Skin epidermis (tissue), 12 donors: ENCODE measurements at regions not wholly inside any gene's neighbourhood (a gene's known extent, or its start where the extent isn't known, plus 50 kb on each side); places are given as distances from the start of the nearest gene placed in this dataset.

Experiments
- H3K27ac ChIP-seq, 21 experiments: fragments of 200-600 bp; sonication (generic) in 11 of 21; one replicate each; pipeline ENCODE4 v1.5.0; 2020; ENCODE audit warnings: mild to moderate bottlenecking in 3 of 21, inconsistent platforms in 2 of 21, moderate library complexity in 2 of 21
- H3K4me3 ChIP-seq, 7 experiments: fragments of 200-600 bp; sonication (generic) in 2 of 7; one replicate each; pipeline ENCODE4 v1.5.0; 2020; ENCODE audit warnings: inconsistent platforms in 2 of 7, mild to moderate bottlenecking in 2 of 7, moderate library complexity in 1 of 7

DNA sequence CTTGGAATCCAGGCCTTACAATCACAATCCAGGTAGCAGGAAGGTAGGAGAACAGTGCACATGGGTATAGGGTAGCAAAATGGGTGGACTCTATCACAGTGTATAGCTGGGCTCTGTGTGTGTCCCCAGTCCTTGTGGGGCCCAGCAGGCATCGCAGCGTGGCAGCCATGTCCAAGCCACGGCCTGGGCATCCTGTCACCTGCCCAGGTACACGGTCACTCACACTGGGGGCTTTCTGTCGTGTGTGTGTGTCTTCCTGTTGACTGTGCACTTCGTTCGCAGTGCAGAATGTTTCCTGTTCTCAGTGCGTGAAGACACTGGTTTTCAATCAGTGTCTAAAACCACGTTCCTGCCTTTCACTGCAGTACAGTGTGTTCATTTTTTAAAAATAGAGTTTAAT lies 523.2 kb upstream of the JARID2 start:
- no peak overlapping the region for H3K27ac ChIP-seq
- H3K4me3 ChIP-seq = no peak overlapping the region

DNA sequence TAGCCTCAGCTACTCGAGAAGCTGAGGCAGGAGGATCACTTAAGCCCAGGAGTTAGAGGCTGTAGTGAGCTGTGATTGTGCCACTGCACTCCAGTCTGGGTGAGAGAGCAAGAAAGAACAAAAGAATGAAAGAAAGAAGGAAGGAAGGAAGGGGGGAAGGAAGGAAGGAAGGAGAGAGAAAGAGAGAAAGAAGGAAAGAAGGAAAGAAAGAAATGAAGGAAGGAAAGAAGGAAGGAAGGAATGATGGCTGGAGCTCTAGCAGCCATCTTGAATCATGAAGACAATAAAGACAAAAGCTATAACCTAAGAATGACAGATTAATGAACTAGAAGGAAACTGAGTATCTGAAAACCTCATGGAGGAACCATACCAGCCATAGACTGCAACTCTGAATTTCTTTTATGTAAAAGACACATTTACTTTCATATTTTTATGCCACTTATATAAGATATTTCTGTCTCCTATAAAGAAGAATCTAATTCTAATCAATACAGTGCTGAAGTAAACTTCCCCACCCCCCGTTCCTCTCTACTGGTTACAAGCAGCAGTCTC lies 522.3 kb upstream of the JARID2 start:
- Histone ChIP-seq H3K27ac (no peak overlapping the region), H3K4me3 (no peak overlapping the region)

DNA sequence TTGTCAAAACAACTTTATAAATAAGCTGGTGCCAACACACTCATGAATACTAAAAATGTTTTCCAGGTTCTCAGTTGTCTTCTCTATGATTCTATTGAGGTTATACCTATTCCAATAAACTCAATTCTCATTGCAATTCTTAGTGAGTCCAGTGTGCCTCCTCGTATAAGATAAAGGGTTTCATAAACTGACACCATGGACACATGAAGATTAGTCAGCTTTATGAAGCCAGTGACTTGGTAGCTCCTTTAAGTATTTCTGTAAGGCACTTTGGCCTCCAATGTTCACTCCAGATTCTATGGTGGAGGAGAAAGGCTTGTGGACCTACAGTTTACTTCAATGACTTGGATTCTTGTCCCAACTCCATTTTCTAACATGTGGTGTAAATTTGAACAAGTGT lies 521.3 kb upstream of the JARID2 start:
- Histone ChIP-seq H3K27ac (no peak overlapping the region), H3K4me3 (no peak overlapping the region)

DNA sequence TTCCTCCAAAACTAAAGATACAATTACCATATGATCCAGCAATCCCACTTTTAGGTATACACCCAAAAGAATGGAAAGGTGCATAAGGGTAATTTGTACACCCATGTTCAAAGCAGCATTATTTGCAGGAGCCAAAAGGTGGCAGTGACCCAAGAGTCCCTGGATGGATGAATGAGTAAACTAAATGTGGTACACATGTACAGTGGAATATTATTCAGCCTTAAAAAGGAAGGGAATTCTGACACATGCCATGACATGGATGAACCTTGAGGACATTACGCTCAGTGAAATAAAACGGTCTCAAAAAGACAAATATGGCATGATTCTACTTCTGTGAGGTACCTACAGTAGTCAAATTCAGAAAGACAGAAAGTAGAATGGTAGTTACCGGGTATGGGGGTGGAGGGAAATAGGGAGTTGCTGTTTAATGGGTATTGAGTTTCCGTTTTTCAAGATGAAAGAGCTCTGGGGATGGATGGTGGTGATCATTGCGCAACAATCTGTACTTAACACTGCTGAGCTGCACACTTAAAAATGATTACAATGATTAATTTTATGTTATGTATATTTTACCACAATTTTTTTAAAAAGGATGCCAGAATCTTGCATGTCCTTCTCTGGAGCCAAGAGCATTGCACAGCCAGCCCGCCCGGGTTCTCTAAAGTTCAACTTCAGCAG lies 518.9 kb upstream of the JARID2 start:
- Histone ChIP-seq H3K4me3 (no peak overlapping the region), H3K27ac (no peak overlapping the region)

DNA sequence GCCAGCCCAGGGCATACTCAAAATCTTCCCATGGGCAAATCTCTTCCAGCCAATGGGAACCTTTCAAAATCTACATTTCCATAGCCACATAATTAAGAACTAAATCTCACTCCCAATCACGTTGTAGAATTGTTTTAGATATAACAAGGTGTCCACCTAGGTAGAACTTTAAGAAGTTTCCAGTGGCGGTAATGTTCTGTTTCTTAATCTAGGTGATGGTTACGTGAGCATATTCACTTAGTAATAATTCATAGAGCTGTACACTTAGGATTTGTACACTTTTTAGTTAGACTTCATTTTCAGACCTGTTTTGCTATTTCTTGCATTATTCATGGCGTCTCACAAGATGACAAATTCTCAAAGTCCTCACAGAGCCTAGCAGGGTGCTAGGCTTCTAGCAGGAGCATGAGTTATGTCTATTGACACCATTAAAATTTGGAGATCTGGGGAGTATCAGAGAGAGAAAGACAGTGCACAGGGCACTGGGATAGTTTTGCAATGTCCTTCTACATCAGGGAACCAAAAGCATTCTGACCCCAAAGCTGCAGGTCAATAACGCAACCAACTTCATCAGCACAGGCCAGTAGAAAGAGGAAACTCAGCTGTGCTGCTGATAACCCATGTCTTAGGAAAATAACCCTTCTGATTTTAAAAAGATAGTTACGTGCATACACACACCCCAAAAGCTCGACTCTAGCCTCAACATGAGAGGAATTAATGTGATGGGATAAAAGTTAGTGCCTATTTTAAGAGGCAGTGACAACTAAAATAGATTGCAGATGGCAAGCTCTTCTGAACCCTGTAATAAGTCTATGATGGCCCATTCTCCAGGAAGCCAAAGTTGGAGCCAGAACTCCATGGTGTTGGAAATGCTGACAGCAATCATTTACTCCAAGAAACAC lies 518.1 kb upstream of the JARID2 start:
- H3K27ac ChIP-seq = peak overlapping the region in 10 of 21 experiments; percentile 0 to 68 (median 47)
- no peak overlapping the region for H3K4me3 ChIP-seq

DNA sequence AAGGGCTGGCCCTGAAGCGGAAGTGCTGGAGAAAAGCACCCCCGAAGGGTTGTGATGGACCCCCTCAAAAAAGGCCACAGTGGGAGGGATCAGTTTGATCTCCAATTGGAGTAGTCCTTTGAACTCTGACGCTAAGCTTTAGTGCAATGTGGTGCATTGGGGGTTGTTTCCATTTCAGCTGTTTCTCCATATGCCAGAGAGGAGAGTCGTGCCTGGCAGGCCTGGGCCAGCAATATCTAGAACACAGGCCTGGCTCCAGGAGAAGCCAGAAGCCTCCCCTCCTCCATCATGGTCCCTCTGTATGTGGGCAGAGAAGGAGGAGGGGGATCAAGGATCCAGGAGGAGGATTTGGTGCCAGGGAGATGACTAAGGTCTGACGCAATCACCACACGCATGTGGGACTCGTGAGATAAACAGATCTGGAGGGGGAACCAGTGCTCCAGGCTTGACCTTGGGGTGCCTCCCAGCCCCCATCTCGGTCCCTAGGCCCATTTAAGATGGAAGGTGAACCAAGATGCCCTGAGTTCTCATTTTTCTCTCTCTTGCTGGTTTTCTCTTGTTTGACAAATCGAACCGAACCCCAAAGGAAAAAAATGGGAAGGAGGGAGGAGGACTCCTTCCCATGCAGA lies 517.4 kb upstream of the JARID2 start:
- Histone ChIP-seq H3K27ac (peak overlapping the region in 12 of 21 experiments; percentile 0 to 68 (median 51)), H3K4me3 (no peak overlapping the region)

DNA sequence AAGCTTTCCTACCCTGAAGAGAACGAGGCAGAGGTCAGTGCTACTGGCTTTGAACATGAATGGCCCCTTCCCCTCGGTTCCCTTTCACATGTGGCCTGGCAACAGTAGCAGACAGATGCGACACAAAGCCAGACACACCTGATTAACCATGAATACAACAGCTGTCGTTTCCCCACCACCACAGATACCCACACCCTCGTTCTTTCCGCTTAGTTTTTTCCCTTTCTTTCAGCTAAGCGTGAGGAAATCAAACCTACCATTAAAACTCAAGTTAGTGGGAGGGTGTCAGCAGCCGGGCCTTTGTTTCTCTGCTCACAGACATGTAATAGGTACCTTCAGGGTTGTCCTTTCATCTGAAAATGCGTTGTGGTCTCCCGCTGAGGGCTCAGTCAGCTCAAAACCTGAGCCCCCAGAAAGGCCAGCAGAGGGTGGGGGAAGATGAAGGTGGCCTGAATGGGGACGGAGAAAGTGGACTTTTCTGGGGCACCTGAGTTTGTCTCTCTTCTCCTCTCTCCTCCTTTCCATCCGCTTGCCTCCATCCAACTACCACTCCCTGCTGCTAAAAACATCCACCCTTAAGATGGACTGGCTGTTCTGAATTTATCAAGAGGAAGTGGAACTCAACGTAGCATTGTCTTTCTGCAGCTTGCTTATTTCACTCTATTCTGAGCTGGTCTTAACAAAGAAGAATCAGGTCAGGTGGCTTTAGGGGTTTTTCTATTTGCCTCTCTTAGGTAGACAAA lies 516.6 kb upstream of the JARID2 start:
- Histone ChIP-seq H3K27ac (peak overlapping the region in 11 of 21 experiments; percentile 8 to 68 (median 39)), H3K4me3 (no peak overlapping the region)

DNA sequence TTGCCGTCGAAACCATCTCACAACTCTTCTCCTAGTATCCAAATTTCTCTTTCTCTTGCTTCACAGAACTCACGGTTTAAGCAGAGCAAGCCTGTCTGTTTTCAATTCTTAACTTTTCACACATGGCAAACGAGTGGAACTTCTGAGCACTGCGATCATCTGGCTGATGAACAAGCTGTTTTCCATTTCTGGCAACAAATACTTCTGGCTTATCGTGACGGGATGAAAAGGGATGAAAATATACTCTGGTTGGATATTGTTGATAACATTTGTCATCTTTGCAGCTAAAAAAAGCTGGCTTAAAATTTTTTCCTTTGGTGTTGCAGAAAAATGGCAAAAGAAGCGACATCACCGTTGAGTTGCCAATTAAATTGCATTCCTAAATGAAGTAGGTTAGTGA lies 515.2 kb upstream of the JARID2 start:
- H3K27ac ChIP-seq = peak overlapping the region in 5 of 21 experiments; percentile 7 to 68 (median 54)

DNA sequence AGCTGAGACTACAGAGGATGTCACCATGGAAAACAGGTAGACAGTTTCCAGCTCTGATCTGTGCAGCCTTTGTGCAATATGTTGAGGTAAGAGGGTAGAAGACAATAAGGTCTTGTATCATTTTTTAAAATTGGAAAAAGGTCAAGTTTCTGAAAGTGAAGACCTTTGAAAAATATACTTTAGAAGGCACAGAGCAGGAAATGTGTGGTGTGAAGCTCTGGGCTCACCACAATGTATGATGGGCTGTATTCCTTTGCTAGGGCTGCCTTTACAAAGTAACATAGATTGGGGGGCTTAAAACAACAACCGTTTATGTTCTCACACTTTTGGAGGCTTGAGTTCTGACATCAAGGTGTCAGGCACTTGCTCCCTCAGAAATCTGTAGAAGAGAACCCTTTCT lies 514.3 kb upstream of the JARID2 start:
- Histone ChIP-seq H3K4me3 (no peak overlapping the region), H3K27ac (peak overlapping the region in 2 of 21 experiments; percentile 54 to 68)

More for the DNA sequence above, 515.2 kb upstream of the JARID2 start:
- H3K4me3 ChIP-seq = no peak overlapping the region

DNA sequence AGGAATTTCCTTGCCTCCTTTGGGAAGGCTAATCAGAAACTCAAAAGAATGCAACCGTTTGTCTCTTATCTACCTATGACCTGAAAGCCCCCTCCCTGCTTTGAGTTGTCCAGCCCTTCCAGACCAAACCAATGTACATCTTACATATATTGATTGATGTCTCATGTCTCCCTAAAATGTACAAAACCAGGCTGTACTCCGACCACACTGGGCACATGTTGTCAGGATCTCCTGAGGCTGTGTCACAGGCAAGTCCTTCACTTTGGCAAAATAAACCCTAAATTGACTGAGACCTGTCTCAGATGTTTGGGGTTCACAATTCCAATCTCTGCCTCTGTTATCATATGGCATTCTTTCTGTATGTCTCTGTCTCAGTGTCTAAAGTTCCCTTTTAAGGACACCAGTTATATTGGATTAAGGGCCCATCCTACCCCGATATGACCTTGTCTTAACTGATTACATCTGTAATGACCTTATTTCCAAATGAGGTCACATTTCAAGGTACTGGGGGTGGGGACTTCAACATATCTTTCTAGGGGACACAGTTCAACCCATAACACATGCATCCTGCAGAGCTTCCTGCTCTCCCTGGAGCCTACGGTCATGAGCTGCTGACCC lies 513.5 kb upstream of the JARID2 start:
- H3K4me3 ChIP-seq = no peak overlapping the region
- H3K27ac ChIP-seq = peak overlapping the region in 2 of 21 experiments; percentile 45 to 56

DNA sequence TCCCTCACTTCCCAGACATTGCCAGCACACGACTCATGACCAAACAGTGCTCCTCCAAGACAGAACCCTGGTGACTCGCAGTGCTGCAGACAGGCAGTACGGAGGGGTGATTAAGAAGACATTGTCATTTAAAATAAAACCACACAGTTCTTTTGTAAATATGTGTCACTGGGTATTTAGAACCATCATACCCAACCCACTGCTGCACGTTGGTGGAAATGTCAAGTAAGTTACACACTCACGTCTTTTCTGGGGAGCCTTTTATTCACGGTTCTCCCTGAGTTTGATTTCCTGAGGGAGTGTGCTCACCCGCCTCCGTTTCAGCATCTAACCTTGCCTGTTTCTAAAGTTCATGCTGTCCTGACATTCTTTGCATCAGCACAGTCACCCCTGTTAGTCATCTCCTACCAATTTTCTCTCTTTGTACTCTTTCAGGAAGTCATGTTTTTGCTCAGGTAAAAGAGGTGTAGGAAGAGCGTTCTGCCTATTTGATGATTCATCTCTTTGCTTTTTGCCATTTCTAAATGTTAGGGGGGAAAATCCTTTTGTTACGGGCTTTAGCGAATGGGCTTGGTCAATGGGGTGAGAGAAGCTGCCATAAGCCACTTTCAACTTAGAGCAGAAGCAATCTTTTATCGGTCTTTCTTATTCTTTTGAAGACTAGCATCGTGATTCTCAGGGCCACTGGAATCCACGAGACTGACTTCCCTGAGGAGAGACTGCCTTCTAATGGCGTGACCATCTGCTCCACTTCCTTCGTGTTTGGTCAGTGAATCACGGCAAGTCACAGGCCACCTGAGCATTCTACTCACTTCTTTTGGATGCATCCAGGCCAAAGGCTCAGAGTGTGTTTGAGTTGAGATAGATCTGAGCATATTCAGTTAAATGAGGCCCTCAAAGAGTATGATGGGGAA lies 512.8 kb upstream of the JARID2 start:
- Histone ChIP-seq H3K27ac (peak overlapping the region in 4 of 21 experiments; percentile 31 to 65 (median 50)), H3K4me3 (no peak overlapping the region)

DNA sequence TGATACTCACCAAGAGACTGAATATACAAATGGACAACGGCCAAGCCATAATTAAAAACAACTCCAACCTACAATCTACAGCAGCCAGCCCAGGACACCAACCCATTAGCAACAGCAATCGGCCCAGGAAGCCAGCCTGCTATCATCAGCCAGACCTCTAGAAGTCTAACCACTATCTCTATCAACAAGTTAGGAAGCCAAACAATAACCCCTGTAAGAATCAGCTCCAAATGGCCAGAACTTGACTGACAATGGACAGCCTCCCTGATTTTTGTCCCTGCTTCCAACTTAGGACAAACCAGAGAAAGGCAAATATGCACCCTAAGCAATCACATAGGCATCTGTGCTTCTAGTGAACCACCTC lies 511.8 kb upstream of the JARID2 start:
- H3K4me3 ChIP-seq = no peak overlapping the region
- peak overlapping the region in 13 of 21 experiments; percentile 2 to 68 (median 48) for H3K27ac ChIP-seq

DNA sequence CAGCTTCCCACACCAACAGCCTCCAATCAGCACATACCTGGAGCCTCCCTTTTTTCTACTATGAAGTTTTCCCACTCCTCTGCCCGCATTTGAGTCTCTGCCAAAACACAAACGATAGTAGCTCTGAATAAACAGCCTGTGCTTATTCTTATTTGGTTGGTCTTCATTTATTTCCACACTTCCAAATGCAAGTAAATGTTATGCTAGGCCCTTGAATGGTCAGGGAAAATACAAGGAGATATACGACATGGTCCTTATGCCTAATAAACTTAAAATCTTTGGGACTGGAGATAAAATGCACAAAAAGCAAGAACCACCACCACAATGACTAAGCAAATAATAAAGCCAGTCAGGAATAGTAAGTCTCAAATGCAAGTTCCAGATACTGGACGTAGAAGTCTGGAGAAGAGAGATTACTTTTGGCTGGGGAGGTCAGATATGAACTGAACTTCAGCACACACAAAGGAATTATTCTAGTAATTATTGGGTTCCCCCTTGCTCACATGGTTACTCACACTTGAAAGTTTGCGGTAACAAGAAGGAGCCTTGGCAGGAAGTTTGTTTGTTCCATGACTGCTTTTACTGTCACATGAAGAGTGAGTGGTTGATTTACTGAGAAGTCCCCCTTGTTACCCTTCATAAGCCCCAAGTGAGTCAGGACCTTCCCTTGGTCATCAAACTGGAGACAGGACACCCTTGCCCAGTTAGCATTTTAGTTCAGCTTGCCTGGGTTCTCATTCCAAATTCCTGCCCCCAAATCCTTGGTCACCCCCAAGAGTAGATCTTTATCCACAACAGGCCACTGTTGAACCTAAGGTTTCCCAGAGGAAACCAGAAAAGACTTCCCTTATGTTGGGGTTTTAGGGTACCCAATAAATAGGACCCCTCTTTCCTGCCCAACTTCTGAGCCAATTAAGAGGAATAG lies 511.2 kb upstream of the JARID2 start:
- H3K27ac ChIP-seq = peak overlapping the region in 15 of 21 experiments; percentile 23 to 78 (median 48)
- no peak overlapping the region for H3K4me3 ChIP-seq

DNA sequence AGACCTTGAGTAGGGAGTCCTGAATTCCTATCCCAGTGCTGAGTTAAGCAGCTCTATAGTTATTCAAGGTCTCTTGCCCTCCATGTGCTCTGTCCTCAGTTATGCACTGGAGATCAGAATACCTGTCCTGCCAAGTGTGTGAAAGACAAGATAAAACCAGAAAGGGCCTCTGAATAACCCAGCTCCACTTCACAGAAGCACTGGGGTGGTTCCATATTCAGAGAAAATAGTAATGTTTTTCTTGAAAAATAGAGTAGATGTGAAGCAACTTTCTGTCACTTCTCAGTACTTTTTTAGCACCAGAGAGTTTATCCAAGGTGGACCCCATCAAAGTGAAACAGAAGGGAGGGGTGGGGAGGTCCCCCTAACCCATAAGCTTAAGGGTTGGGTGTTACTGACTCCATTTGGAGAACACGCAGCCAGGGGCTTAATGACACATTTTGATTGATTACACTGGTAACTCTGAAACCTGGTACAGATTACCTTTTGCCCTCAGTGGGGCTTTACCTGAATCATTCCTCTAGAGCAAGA lies 509.8 kb upstream of the JARID2 start:
- Histone ChIP-seq H3K4me3 (no peak overlapping the region), H3K27ac (peak overlapping the region in 1 of 21 experiments; percentile 78)

DNA sequence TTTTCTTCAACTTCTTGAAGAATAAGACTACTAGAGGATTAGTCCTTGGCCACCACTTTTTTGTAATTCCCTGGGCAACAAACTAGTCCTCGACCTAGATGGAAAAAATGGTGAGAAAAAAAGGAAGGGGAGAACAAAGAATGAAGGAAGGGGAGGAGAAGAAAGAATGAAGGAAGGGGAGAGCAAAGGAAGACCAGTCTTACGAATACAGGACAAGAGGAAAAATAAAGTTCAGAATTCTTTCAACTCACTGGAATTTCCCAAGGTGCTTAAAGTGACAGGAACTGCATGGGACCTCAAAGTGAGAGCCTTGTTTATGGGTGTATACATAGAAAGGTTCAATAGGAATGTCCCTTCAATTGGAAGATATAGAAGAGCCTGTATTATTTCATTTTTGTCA lies 509.3 kb upstream of the JARID2 start:
- H3K27ac ChIP-seq = no peak overlapping the region
- no peak overlapping the region for H3K4me3 ChIP-seq

DNA sequence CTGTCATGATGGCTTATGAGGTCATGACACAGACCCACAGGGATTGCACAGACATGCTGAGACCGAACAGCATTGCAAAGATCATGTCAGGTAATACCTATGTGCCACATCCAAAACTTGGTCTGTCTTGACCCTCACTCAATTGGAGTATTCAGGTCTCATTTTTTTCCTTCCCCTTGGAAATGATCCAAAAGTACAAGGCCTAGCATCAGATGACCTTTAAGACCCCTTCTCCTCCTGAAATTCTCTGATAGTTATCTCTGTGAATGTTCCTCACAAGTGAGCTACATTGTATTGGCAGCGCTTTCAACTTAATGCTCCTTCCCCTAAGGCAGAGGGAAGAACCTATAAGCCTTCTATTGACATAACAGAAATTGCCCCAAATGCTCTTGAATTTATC lies 507.4 kb upstream of the JARID2 start:
- H3K27ac ChIP-seq = no peak overlapping the region

DNA sequence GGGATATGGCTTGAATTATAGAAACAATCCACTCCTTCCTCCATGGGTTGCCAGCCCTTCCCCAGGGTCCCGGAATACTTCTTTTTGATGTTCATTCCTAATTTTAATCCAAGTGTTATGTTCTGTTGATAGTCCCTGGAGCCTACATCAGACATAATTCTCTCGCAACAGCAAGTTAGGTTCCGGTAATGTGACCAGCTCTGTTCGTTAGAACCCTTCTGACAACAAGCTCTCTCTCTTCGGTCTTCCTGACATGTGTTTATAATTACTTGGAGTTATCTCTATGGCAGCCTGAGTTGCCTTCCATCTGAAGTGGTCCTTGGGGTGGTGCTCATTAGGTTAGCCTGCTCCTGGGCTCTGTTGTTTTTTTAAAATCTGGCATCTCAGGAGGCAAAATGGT lies 506.9 kb upstream of the JARID2 start:
- H3K4me3 ChIP-seq = no peak overlapping the region
- H3K27ac ChIP-seq = no peak overlapping the region

More for the DNA sequence above, 507.4 kb upstream of the JARID2 start:
- no peak overlapping the region for H3K4me3 ChIP-seq
